Astrocyte (in vitro differentiated cells and primary cell): ENCODE measurements at regions not wholly inside any gene's neighbourhood (a gene's known extent, or its start where the extent isn't known, plus 50 kb on each side); places are given as distances from the start of the nearest gene placed in this dataset.

Source experiments
- DNase-seq: peaks from one replicate; pipeline ENCODE4 v3.0.0-alpha.2; 2010; ENCODE audit warnings: low read depth
- FAIRE-seq: peaks from 2 replicates; lab custom pipeline; 2011; peaks lifted over from hg19 to GRCh38; lab: Jason Lieb, UNC
- H2AFZ ChIP-seq: 2 replicates; pipeline ENCODE4 v1.6.0; 2012; ENCODE audit warnings: low read depth, low read length, inconsistent platforms
- H3K27ac ChIP-seq: 2 replicates; pipeline ENCODE4 v1.5.1; 2011; ENCODE audit warnings: low read depth, low read length, inconsistent platforms
- H3K27me3 ChIP-seq: 2 replicates; pipeline ENCODE4 v1.6.0; 2011; ENCODE audit warnings: low read length, inconsistent platforms; ENCODE audit not compliant: insufficient read depth
- H3K36me3 ChIP-seq: 2 replicates; pipeline ENCODE4 v1.5.1; 2011; ENCODE audit warnings: low read length, inconsistent platforms; ENCODE audit not compliant: insufficient read depth
- H3K4me1 ChIP-seq: 2 replicates; pipeline ENCODE4 v1.5.1; 2011; ENCODE audit warnings: low read length, inconsistent platforms; ENCODE audit not compliant: insufficient read depth
- H3K4me2 ChIP-seq: 2 replicates; pipeline ENCODE4 v1.6.0; 2012; ENCODE audit warnings: low read length, inconsistent platforms
- H3K4me3 ChIP-seq: 2 replicates; pipeline ENCODE4 v1.5.1; 2011; ENCODE audit warnings: low read depth, mild to moderate bottlenecking, low read length, inconsistent platforms; ENCODE audit not compliant: insufficient read depth
- H3K79me2 ChIP-seq: 2 replicates; pipeline ENCODE4 v1.6.0; 2012; ENCODE audit warnings: mild to moderate bottlenecking, low read length, inconsistent platforms; ENCODE audit not compliant: insufficient read depth
- H3K9ac ChIP-seq: 2 replicates; pipeline ENCODE4 v1.6.0; 2012; ENCODE audit warnings: mild to moderate bottlenecking, low read length, inconsistent platforms
- H3K9me3 ChIP-seq: 2 replicates; pipeline ENCODE4 v1.5.1; 2012; ENCODE audit warnings: low read depth, mild to moderate bottlenecking, low read length, inconsistent platforms; ENCODE audit not compliant: insufficient read depth
- H4K20me1 ChIP-seq: 2 replicates; pipeline ENCODE4 v1.6.0; 2012; ENCODE audit warnings: low read length, inconsistent platforms; ENCODE audit not compliant: insufficient read depth
- H3K27ac Mint-ChIP-seq: one replicate; pipeline ENCODE4 v1.8.0; 2021; ENCODE audit warnings: mild to moderate bottlenecking, mixed read lengths; ENCODE audit not compliant: unreplicated experiment
- H3K27me3 Mint-ChIP-seq: one replicate; pipeline ENCODE4 v1.8.0; 2021; ENCODE audit warnings: low read depth, mixed read lengths; ENCODE audit not compliant: unreplicated experiment
- H3K36me3 Mint-ChIP-seq: one replicate; pipeline ENCODE4 v1.8.0; 2021; ENCODE audit warnings: low read depth, mixed read lengths; ENCODE audit not compliant: unreplicated experiment
- H3K4me1 Mint-ChIP-seq: one replicate; pipeline ENCODE4 v1.8.0; 2021; ENCODE audit warnings: low read depth, mixed read lengths; ENCODE audit not compliant: unreplicated experiment
- H3K4me3 Mint-ChIP-seq: one replicate; pipeline ENCODE4 v1.8.0; 2021; ENCODE audit warnings: mild to moderate bottlenecking, moderate library complexity, mixed read lengths; ENCODE audit not compliant: unreplicated experiment
- H3K9me3 Mint-ChIP-seq: one replicate; pipeline ENCODE4 v1.8.0; 2021; ENCODE audit warnings: mild to moderate bottlenecking, mixed read lengths; ENCODE audit not compliant: unreplicated experiment
- CTCF ChIP-seq: IDR thresholded peaks from 2 replicates; pipeline ENCODE4 v1.5.1; 2011; ENCODE audit warnings: low read depth, mild to moderate bottlenecking, inconsistent platforms, low read length, moderate library complexity; ENCODE audit not compliant: insufficient read depth
- EZH2 ChIP-seq: IDR thresholded peaks from 2 replicates; pipeline ENCODE4 v1.6.1; 2012; ENCODE audit warnings: mild to moderate bottlenecking, low read length, inconsistent platforms; ENCODE audit not compliant: insufficient read depth

- no peak for TF ChIP-seq EZH2
- TF ChIP-seq CTCF: no peak
- Histone ChIP-seq H3K9me3 (no peaks in the 10 kb centered on the region), H3K36me3 (no peaks in the 10 kb centered on the region), H3K4me1 (peaks cover 15% of the 10 kb centered on the region), H3K79me2 (no peaks in the 10 kb centered on the region), H3K4me3 (no peak overlapping the region), H3K9ac (no peak overlapping the region), H3K27ac (peak overlapping the region; percentile 22), H4K20me1 (no peaks in the 10 kb centered on the region), H3K4me2 (peak overlapping the region; percentile 42), H3K27me3 (no peaks in the 10 kb centered on the region), H2AFZ (no peak overlapping the region)
- Mint-ChIP-seq H3K4me1 (peaks cover 37% of the 10 kb centered on the region), H3K27me3 (no peaks in the 10 kb centered on the region), H3K9me3 (peaks cover 16% of the 10 kb centered on the region), H3K27ac (peak overlapping the region; percentile 84), H3K4me3 (no peak overlapping the region), H3K36me3 (peaks cover 9% of the 10 kb centered on the region)
- FAIRE-seq: peak; percentile 100
- peak; percentile 88 for DNase-seq
Measured at GRCh38 chr5:123708074-123708806, 196.3 kb downstream of the CSNK1G3 start.

- H3K9me3 Mint-ChIP-seq: peaks cover 15% of the 10 kb centered on the region
- H3K27me3 ChIP-seq: no peaks in the 10 kb centered on the region
- H3K27me3 Mint-ChIP-seq: no peaks in the 10 kb centered on the region
- no peak overlapping the region for H3K27ac ChIP-seq
- peak; percentile 20 for FAIRE-seq
- no peak for DNase-seq
- no peaks in the 10 kb centered on the region for H4K20me1 ChIP-seq
- no peaks in the 10 kb centered on the region for H3K79me2 ChIP-seq
- no peak overlapping the region for H3K9ac ChIP-seq
- H3K9me3 ChIP-seq: no peaks in the 10 kb centered on the region
- H3K27ac Mint-ChIP-seq: peak overlapping the region; percentile 18
- no peak overlapping the region for H3K4me3 ChIP-seq
- peaks cover 8% of the 10 kb centered on the region for H3K36me3 Mint-ChIP-seq
- H3K4me1 Mint-ChIP-seq: peaks cover 53% of the 10 kb centered on the region
- H3K36me3 ChIP-seq: no peaks in the 10 kb centered on the region
- no peak overlapping the region for H3K4me2 ChIP-seq
- no peak overlapping the region for H2AFZ ChIP-seq
- no peak for TF ChIP-seq CTCF
- no peak for TF ChIP-seq EZH2
- H3K4me1 ChIP-seq: peaks cover 16% of the 10 kb centered on the region
- no peak overlapping the region for H3K4me3 Mint-ChIP-seq
Measured at GRCh38 chr5:123706531-123706930, 194.6 kb downstream of the CSNK1G3 start.

GRCh38 chr5:123705741-123706140 lies 193.8 kb downstream of the CSNK1G3 start:
- no peak overlapping the region for H2AFZ ChIP-seq
- H3K4me1 Mint-ChIP-seq: peaks cover 58% of the 10 kb centered on the region
- H3K27me3 Mint-ChIP-seq: no peaks in the 10 kb centered on the region
- H3K9me3 Mint-ChIP-seq: peaks cover 15% of the 10 kb centered on the region
- no peak overlapping the region for H3K4me3 Mint-ChIP-seq
- no peak overlapping the region for H3K9ac ChIP-seq
- H3K9me3 ChIP-seq: no peaks in the 10 kb centered on the region
- peaks cover 24% of the 10 kb centered on the region for H3K4me1 ChIP-seq
- H3K36me3 ChIP-seq: no peaks in the 10 kb centered on the region
- H3K36me3 Mint-ChIP-seq: peaks cover 8% of the 10 kb centered on the region
- H3K79me2 ChIP-seq: no peaks in the 10 kb centered on the region
- H3K4me3 ChIP-seq: no peak overlapping the region
- H3K27ac ChIP-seq: no peak overlapping the region
- no peaks in the 10 kb centered on the region for H4K20me1 ChIP-seq
- no peak for TF ChIP-seq CTCF
- no peaks in the 10 kb centered on the region for H3K27me3 ChIP-seq
- no peak overlapping the region for H3K4me2 ChIP-seq
- H3K27ac Mint-ChIP-seq: no peak overlapping the region
- FAIRE-seq (no peak), DNase-seq (peak; percentile 36)
